Memory B cell (primary cell): ENCODE measurements at regions not wholly inside any gene's neighbourhood (a gene's known extent, or its start where the extent isn't known, plus 50 kb on each side); places are given as distances from the start of the nearest gene placed in this dataset.

ENCODE experiments used
- ATAC-seq: fragments of 150-1000 bp; cut with Tn5 transposase; 2 replicates; pipeline ENCODE4 v1.10.0; 2021; ENCODE audit warnings: low read depth, mild to moderate bottlenecking, moderate library complexity
- DNase-seq, 2 donors: peaks; one replicate each; pipeline ENCODE4 v3.0.0; 2022; ENCODE audit warnings: low spot score in 2 of 2
- H3K27ac Mint-ChIP-seq: one replicate; pipeline ENCODE4 v1.8.0; 2022; ENCODE audit warnings: mild to moderate bottlenecking, moderate library complexity, mixed read lengths
- H3K27me3 Mint-ChIP-seq: one replicate; pipeline ENCODE4 v1.8.0; 2022; ENCODE audit warnings: mixed read lengths
- H3K36me3 Mint-ChIP-seq: one replicate; pipeline ENCODE4 v1.8.0; 2022; ENCODE audit warnings: mild to moderate bottlenecking, mixed read lengths
- H3K4me1 Mint-ChIP-seq: one replicate; pipeline ENCODE4 v1.8.0; 2022; ENCODE audit warnings: mixed read lengths
- H3K4me3 Mint-ChIP-seq: one replicate; pipeline ENCODE4 v1.8.0; 2022; ENCODE audit warnings: mild to moderate bottlenecking, moderate library complexity, mixed read lengths
- H3K9me3 Mint-ChIP-seq: one replicate; pipeline ENCODE4 v1.8.0; 2022; ENCODE audit warnings: mixed read lengths

DNA sequence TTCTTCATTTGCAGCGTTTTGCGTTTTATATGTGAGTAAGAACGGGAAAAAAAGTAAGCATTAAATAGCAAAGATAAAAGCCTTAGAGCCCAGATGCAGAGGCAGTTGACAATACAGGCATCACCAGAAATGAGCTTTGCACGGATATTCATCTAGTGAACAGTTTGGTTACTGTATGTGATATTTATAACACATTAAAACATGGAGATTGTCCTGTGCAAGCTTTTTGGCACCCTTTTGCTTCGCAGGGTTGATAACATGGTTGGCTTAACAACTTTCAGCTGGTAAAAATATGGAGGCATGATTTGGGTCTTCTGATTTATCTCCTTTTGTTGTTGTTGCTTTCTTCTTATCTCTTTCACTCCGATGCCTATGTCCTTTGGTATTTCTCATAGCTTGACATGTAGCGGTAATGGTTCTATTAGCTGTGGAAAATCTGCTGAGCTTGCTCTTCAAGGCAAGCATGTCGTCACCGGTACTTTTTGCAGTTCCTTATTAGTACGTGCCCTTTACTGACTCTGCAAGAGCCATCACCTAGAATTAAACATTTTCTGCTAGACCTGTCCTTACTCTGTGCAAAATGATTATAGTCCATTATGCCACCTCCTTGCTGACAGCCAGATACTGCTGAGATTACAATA lies 102.9 kb downstream of the PCDH7 start:
- Mint-ChIP-seq H3K36me3 (no peaks in the 10 kb centered on the region), H3K27ac (no peak overlapping the region), H3K4me1 (no peaks in the 10 kb centered on the region), H3K27me3 (no peaks in the 10 kb centered on the region), H3K9me3 (peaks cover 3% of the 10 kb centered on the region), H3K4me3 (no peak overlapping the region)
- DNase-seq (no peak), ATAC-seq (no peak)

DNA sequence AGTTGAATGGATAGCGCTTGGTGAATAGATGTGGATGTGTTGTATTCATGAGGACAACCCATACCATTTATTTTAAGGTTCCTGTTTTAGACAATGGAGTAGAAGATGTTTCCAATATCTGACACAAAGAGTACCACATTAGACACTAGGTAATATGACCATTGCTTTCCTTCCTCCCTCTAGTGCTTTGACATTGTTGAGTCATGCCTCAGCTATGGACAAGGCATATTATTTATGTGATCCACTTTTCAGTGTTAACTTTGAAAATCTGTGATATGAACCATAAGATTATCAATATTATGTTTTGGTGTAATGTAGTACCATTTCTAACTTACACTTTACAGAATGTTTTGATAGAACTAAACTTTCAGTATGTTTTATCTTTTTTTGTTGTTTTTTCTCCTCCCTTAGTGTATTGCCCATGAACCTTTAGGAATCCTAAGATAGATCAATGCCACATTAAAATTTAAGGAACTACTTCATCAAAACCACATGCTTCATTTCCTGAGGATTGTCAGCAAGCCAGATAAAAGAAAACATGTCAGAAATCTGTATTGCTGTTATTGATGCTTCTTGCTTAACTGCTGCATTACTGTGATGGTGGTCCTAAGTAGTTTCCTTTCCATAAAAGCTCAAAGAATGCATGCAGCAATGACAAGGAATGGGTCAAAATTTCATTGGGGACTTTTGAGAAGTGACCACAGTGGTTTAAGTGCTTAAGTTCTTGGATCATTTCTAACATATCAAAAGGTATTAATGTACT lies 105.0 kb downstream of the PCDH7 start:
- H3K4me3 Mint-ChIP-seq: no peak overlapping the region
- no peak overlapping the region for H3K27ac Mint-ChIP-seq
- ATAC-seq: no peak
- no peak for DNase-seq
- no peaks in the 10 kb centered on the region for H3K27me3 Mint-ChIP-seq
- H3K4me1 Mint-ChIP-seq: no peaks in the 10 kb centered on the region
- peaks cover 1% of the 10 kb centered on the region for H3K9me3 Mint-ChIP-seq
- H3K36me3 Mint-ChIP-seq: no peaks in the 10 kb centered on the region

DNA sequence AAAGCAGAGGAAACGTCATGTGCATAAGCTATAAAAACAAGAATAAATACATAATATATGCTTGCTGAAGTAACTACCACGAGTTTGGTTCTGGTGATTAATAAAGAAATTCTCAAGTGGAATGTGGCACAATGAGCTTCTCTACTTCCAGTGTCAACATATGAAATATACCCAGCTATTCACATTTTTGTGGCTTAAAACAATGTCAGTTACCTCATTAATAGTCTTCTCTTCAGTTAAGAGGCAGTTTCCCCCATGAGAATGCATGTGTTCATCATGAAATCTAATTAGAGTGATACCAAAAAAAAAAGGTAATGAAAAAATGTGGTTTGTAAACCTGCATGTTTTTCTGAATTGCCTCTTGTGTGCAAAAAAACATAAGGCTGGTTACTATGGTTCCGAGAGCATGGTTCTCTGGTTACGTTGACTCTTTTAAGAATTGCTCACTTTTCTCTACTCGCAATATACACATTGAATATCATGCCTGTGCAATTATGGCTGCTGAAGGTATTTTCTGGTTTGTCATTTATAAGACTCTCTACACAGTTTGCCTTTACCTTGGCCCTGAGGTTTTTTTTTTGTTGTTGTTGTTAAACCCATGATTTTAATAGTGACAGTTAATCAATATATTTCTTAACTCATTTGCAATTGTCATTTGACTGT lies 108.2 kb downstream of the PCDH7 start:
- Mint-ChIP-seq H3K4me3 (no peak overlapping the region), H3K9me3 (peaks cover 3% of the 10 kb centered on the region)
- no peak for ATAC-seq

DNA sequence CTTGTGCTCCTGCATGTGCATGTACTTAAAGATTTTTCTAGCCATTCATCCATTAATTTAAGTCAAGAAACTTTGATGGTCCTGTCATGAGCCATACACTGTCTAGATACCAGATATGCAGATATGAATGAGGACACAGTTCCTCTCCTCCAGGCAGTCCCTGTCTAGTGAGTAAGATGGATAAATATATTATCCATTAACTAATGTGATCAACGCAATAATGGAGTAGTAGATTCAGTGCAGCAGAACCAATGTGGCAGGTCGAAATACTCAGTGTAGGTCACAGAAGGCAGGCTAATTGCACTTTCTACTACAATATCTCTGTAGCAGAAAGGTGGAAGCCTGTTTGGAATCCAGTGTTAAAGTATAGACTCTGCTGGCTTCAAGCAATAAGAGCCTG lies 112.5 kb downstream of the PCDH7 start:
- H3K9me3 Mint-ChIP-seq: peaks cover 6% of the 10 kb centered on the region
- no peak overlapping the region for H3K4me3 Mint-ChIP-seq
- H3K27me3 Mint-ChIP-seq: no peaks in the 10 kb centered on the region
- H3K27ac Mint-ChIP-seq: no peak overlapping the region
- DNase-seq (no peak), ATAC-seq (no peak)
- H3K4me1 Mint-ChIP-seq: no peaks in the 10 kb centered on the region
- H3K36me3 Mint-ChIP-seq: no peaks in the 10 kb centered on the region

More for the DNA sequence above, 108.2 kb downstream of the PCDH7 start:
- no peak for DNase-seq
- no peaks in the 10 kb centered on the region for H3K4me1 Mint-ChIP-seq
- no peaks in the 10 kb centered on the region for H3K27me3 Mint-ChIP-seq
- H3K36me3 Mint-ChIP-seq: no peaks in the 10 kb centered on the region
- no peak overlapping the region for H3K27ac Mint-ChIP-seq

DNA sequence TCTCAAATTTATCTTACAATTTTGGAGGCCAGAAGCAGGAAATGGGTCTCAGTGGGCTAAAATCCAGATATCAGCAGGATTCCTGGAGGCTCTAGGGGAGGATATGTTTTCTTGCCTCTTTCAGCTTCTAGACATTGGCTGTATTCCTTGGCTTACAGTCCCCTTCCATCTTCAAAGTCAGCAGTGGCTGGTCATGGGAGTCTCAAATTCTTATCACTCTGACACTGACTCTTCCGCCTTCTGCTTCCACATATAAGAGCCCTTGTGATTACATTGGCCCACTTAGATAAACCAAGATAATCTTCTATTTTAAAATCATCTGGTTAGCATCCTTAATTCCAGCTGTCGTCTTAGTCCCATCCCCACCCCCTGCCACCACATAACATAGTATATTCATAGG lies 113.0 kb downstream of the PCDH7 start:
- DNase-seq (no peak), ATAC-seq (no peak)
- H3K9me3 Mint-ChIP-seq: peaks cover 6% of the 10 kb centered on the region
- H3K27me3 Mint-ChIP-seq: no peaks in the 10 kb centered on the region
- H3K4me1 Mint-ChIP-seq: no peaks in the 10 kb centered on the region
- H3K27ac Mint-ChIP-seq: no peak overlapping the region
- H3K4me3 Mint-ChIP-seq: no peak overlapping the region
- no peaks in the 10 kb centered on the region for H3K36me3 Mint-ChIP-seq

DNA sequence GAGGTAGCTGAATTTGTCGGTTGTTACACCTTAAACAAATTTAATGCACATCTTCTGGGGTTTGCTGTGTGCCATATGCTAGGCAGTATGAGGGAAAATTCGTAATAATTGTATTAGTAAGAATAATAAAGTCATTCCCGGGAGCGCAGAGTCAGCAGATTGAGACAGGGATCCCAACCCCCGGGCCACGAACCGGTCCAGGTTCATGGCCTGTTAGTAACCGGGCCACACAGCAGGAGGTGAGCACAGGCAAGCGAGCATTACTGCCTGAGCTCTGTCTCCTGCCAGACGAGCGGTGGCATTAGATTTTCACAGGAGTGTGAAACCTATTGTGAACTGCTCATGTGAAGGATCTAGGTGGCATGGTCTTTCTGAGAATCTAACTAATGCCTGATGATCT lies 114.9 kb downstream of the PCDH7 start:
- H3K4me1 Mint-ChIP-seq: no peaks in the 10 kb centered on the region
- no peak for ATAC-seq
- no peaks in the 10 kb centered on the region for H3K27me3 Mint-ChIP-seq
- no peak overlapping the region for H3K27ac Mint-ChIP-seq
- peaks cover 6% of the 10 kb centered on the region for H3K9me3 Mint-ChIP-seq
- DNase-seq: no peak
- H3K36me3 Mint-ChIP-seq: no peaks in the 10 kb centered on the region
- H3K4me3 Mint-ChIP-seq: no peak overlapping the region

DNA sequence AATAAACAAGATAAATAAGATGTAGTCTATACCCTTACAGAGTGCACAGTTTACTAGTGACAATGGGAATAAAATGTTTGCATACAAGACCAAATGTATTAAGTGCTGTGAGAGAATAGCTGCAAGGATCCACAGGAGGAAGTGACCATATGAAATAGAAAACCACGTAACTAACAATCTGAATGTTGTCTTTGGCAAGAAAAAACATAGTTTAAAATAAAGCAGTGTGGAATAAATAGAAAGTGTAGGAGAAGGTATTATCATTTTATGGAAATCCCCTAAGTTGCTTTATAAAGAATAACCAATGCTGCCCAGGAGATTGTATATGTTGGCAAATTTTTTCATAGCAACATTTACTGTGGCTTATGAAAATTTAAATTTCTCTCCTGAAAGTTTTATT lies 116.1 kb downstream of the PCDH7 start:
- Mint-ChIP-seq H3K4me3 (no peak overlapping the region), H3K9me3 (peaks cover 5% of the 10 kb centered on the region), H3K27ac (no peak overlapping the region), H3K36me3 (no peaks in the 10 kb centered on the region), H3K27me3 (no peaks in the 10 kb centered on the region), H3K4me1 (no peaks in the 10 kb centered on the region)
- no peak for DNase-seq
- no peak for ATAC-seq

DNA sequence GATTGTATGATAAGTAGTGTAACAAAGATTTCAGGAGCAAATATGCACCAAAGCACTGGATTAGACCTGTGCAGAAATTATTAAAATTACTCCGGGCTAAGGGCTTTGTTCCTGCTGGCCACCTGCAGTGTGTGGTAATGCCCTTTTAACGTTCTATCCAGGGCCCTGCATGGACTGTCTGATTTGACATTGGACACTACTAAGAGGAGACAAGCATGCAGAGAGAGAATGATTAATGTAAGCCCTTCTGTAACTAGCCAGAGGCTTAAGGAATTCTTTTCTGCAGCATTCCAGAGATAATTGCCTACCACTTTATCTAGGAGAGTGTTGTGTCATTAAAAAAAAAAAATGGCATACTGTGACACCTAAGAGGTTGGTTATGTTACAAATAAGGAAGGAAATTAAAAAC lies 117.0 kb downstream of the PCDH7 start:
- H3K36me3 Mint-ChIP-seq: no peaks in the 10 kb centered on the region
- H3K9me3 Mint-ChIP-seq: peaks cover 5% of the 10 kb centered on the region
- no peak for ATAC-seq
- H3K4me1 Mint-ChIP-seq: no peaks in the 10 kb centered on the region
- H3K27me3 Mint-ChIP-seq: no peaks in the 10 kb centered on the region
- DNase-seq: no peak
- no peak overlapping the region for H3K4me3 Mint-ChIP-seq
- no peak overlapping the region for H3K27ac Mint-ChIP-seq

DNA sequence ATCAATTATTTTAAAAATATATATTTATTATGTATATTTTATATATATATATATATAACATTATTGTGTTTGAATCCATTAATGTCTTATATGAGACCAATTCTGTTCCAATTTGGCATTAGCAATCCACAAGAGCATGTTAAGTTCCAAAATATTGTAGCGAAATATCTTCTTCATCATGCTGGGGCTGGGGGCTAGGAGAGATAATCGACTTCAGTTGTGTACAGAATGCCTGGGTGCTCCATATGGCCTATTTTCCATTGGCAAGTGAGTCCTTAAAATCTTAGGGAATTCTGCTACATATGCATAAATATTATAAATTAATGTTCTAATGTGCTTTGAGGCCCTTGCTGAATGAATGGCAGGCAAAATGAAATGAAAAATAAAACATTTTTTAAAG lies 117.7 kb downstream of the PCDH7 start:
- Mint-ChIP-seq H3K27ac (no peak overlapping the region), H3K27me3 (no peaks in the 10 kb centered on the region), H3K4me1 (no peaks in the 10 kb centered on the region), H3K4me3 (no peak overlapping the region), H3K36me3 (no peaks in the 10 kb centered on the region), H3K9me3 (peaks cover 5% of the 10 kb centered on the region)
- DNase-seq (no peak), ATAC-seq (no peak)

DNA sequence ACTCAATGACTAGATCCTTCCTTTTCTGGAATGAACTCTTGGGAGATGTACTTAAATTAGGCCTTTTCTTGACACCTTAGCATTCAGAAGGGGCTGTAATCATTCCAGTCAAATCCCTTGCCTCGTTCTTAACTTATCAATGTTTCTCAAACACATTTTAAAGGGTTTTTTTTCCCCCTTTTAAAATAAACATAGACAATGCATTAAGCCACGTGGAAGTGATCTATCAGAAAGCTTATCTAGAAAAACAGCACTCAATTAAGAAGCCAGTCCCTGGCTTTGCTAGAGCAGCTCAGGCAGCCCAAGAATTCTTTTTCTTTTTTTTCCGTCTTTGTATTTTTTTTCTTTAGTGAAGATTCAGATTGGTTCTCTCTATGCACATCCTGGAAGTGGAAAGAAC lies 118.2 kb downstream of the PCDH7 start:
- no peaks in the 10 kb centered on the region for H3K27me3 Mint-ChIP-seq
- no peaks in the 10 kb centered on the region for H3K4me1 Mint-ChIP-seq
- DNase-seq (no peak), ATAC-seq (no peak)
- peaks cover 5% of the 10 kb centered on the region for H3K9me3 Mint-ChIP-seq
- no peaks in the 10 kb centered on the region for H3K36me3 Mint-ChIP-seq
- no peak overlapping the region for H3K4me3 Mint-ChIP-seq
- no peak overlapping the region for H3K27ac Mint-ChIP-seq

DNA sequence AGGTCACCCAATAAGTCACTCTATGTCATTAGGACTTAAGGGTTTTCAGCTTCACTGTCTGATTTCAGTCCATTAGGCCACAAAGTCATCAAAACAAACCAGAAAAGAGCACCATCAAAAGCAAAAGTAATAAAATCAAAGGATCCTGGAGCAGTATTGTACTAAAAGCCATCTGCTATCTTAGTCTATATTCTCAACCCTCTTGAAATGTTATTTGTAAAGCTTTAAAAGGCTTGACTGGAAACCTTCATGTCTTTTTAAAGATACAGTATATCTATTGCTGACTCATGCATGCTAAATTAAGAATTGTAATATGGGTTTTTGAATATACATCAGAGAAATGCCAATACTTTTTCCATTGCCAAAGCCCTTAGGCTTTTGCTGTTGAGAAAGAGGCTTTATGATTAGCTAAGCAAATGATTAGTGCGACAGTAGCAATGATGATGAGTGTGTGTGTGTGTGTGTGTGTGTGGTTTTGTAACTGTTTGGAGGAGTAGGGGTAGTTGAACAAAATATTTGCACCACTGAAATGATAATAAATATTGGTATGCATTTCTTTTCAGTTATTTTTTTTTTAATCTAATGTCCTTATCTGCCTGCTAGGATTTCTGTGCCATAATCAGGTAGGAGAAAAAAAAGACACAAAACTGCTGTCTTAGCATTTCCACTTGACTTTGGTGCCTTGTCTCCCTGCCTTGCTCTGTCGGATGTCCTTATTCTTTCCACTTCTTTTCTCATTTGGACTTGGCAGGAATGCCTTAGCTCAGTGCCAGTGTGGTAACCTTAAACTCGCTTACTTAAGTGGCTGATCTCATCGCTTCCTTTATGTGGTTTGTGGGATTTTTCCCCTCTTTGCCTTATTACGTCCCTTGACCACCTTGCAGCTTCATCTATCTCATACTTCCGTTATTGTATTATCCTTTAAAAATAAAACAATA lies 119.7 kb downstream of the PCDH7 start:
- Mint-ChIP-seq H3K9me3 (peaks cover 3% of the 10 kb centered on the region), H3K4me1 (no peaks in the 10 kb centered on the region), H3K27ac (no peak overlapping the region), H3K36me3 (no peaks in the 10 kb centered on the region), H3K27me3 (no peaks in the 10 kb centered on the region), H3K4me3 (no peak overlapping the region)
- DNase-seq (no peak), ATAC-seq (no peak)

DNA sequence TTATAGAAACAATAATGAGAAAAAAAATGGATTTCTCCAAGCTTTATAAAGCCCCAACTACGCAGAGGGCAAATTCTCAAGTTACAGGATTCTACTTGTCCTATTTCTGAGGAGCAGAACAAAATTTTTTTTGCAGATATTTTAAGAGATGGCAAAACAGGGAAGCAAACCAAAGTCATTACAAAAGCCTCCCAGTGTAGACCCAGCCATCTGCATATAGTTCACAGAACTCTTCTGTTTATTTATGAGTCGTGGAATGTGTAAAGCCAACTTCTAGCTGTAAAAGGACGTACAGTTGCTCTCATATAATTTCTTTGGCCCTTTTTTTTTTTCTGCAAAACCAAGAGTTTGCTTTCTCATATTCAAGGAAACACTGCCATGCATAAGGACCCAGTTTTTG lies 120.4 kb downstream of the PCDH7 start:
- Mint-ChIP-seq H3K36me3 (no peaks in the 10 kb centered on the region), H3K27me3 (no peaks in the 10 kb centered on the region), H3K9me3 (peaks cover 3% of the 10 kb centered on the region), H3K27ac (no peak overlapping the region), H3K4me3 (no peak overlapping the region), H3K4me1 (no peaks in the 10 kb centered on the region)
- ATAC-seq: no peak
- no peak for DNase-seq

DNA sequence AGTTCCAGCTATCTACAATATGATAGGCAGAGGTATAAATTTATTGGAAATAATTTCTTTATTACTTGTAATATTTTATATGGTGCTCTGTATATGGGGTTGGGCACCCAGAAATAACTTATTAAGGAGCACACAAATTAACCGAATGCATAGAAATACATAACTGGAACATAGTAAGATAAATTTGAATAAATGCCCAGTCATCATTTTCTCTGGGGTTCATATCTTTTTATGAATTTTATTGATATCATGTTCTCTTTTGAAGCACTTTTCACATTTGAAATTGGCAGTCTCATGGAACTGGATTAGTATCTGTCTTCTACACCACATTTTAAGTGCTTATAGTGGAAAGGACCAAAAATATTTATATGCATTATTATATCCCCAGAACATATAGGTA lies 122.0 kb downstream of the PCDH7 start:
- DNase-seq (no peak), ATAC-seq (no peak)
- no peak overlapping the region for H3K4me3 Mint-ChIP-seq
- H3K4me1 Mint-ChIP-seq: no peaks in the 10 kb centered on the region
- no peaks in the 10 kb centered on the region for H3K27me3 Mint-ChIP-seq
- H3K27ac Mint-ChIP-seq: no peak overlapping the region
- peaks cover 1% of the 10 kb centered on the region for H3K9me3 Mint-ChIP-seq
- H3K36me3 Mint-ChIP-seq: no peaks in the 10 kb centered on the region

DNA sequence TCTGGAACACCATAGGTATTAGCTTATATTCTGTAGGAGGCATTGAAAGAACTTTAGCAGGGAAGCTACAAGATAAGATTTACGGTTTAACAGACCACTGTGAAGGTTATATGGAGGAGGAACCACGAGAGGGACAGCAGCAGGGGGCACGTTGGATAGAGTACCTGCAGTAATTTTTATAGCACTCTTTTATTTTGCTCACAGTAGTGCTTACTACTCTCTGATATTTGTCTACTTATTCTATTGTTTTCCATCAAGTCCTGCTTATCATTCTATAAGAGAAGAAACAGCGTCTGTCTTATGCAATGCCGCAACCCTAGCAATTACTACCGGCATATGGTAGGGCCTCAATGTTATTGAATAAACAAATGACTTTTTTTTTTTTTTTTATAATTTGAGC lies 122.5 kb downstream of the PCDH7 start:
- no peaks in the 10 kb centered on the region for H3K36me3 Mint-ChIP-seq
- H3K4me1 Mint-ChIP-seq: no peaks in the 10 kb centered on the region
- H3K27ac Mint-ChIP-seq: no peak overlapping the region
- H3K27me3 Mint-ChIP-seq: no peaks in the 10 kb centered on the region
- H3K9me3 Mint-ChIP-seq: no peaks in the 10 kb centered on the region
- no peak for ATAC-seq
- no peak for DNase-seq
- H3K4me3 Mint-ChIP-seq: no peak overlapping the region
